ENCODE measurements at regions not wholly inside any gene's neighbourhood (a gene's known extent, or its start where the extent isn't known, plus 50 kb on each side); places are given as distances from the start of the nearest gene placed in this dataset.

DNA sequence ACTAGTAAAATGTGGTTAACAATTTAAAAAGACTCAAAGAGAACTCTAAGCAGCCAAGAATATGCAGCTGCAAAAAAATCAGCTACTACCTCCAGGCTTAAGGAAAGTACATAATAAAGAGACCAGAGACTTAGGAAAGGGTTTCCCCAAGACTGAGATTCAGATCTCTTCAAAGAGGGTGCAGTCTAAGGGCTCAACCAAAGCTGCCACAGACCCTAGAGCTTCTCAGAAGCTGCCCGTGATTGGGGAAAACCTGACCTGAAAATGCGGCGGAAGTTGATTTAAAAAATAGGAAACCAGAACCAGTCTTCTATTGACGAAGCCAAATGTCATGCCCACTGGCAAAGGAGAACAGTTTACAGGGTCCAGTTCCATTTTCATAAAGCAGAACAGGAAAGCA, 516.8 kb upstream of the MARCKS start:
- Histone ChIP-seq H3K27ac (ENCODE audit: insufficient read depth, low read depth, low read length) (no peak overlapping the region), H3K79me2 (ENCODE audit: control insufficient read depth, insufficient read depth, low read length) (no peaks in the 10 kb centered on the region), H3K4me3 (replicated peaks in 1 of 3; ENCODE audit: insufficient read depth in 1 of 3, low read depth in 1 of 3, low read length in 3 of 3) (no peak overlapping the region), H3K9ac (replicated peaks; ENCODE audit: extremely low read depth, insufficient read depth, low read length) (no peak overlapping the region), H3K27me3 (ENCODE audit: control insufficient read depth in 2 of 2, insufficient read depth in 2 of 2, low read length in 2 of 2) (no peaks in the 10 kb centered on the region), H2AFZ (ENCODE audit: low read depth, low read length) (no peak overlapping the region), H3K9me1 (replicated peaks; ENCODE audit: control insufficient read depth, extremely low read depth, insufficient read depth, low read length) (no peaks in the 10 kb centered on the region), H3K4me2 (ENCODE audit: insufficient read depth, low read length) (no peak overlapping the region), H3K9me3 (replicated peaks; ENCODE audit: control insufficient read depth, insufficient read depth, low read length) (no peaks in the 10 kb centered on the region), H4K20me1 (replicated peaks; ENCODE audit: control insufficient read depth, extremely low read depth, insufficient read depth, low read length) (no peaks in the 10 kb centered on the region), H3K4me1 (ENCODE audit: control insufficient read depth, extremely low read depth, insufficient read depth, low read length) (no peaks in the 10 kb centered on the region), H3K36me3 (ENCODE audit: control insufficient read depth in 2 of 2, extremely low read depth in 1 of 2, insufficient read depth in 2 of 2, low read length in 2 of 2) (no peaks in the 10 kb centered on the region)
- BruUV-seq (replicated peaks) = no TSS peak
- intact Hi-C loops (cut with micrococcal nuclease) (no loop called here), dilution Hi-C loops (cut with MboI; ENCODE audit: extremely low pct_ligation_motif_present, low sequenced_read_pairs) (no loop called here)
- CTCF ChIA-PET = interaction anchor here (0.6 to 0.8 kb wide), 3 partner anchors 47 to 338 kb away, joined by 3 read pairs; no protein-coding TSS in a partner anchor
- TF ChIP-seq MYC (IDR thresholded peaks at IDR 0.05; ENCODE audit: low read depth, low read length) = no peak
- TF ChIP-seq JUN (IDR thresholded peaks at IDR 0.05; ENCODE audit: borderline replicate concordance, insufficient read depth, insufficient read length, low read depth) = no peak
- no peak for TF ChIP-seq FOS (IDR thresholded peaks at IDR 0.05; ENCODE audit: borderline replicate concordance, insufficient read depth, low read length)
- TF ChIP-seq MAX (IDR thresholded peaks at IDR 0.05; ENCODE audit: insufficient read depth, insufficient read length) = no peak
- TF ChIP-seq GATA2 (IDR thresholded peaks at IDR 0.05; ENCODE audit: insufficient read depth, insufficient read length, low read depth, low read length) = no peak
- TF ChIP-seq, protein P1, sequence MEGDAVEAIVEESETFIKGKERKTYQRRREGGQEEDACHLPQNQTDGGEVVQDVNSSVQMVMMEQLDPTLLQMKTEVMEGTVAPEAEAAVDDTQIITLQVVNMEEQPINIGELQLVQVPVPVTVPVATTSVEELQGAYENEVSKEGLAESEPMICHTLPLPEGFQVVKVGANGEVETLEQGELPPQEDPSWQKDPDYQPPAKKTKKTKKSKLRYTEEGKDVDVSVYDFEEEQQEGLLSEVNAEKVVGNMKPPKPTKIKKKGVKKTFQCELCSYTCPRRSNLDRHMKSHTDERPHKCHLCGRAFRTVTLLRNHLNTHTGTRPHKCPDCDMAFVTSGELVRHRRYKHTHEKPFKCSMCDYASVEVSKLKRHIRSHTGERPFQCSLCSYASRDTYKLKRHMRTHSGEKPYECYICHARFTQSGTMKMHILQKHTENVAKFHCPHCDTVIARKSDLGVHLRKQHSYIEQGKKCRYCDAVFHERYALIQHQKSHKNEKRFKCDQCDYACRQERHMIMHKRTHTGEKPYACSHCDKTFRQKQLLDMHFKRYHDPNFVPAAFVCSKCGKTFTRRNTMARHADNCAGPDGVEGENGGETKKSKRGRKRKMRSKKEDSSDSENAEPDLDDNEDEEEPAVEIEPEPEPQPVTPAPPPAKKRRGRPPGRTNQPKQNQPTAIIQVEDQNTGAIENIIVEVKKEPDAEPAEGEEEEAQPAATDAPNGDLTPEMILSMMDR (IDR thresholded peaks at IDR 0.05; ENCODE audit: extremely low read depth in 1 of 2, insufficient read depth in 1 of 2, low read depth in 1 of 2, low read length in 2 of 2) = no peak
- TF ChIP-seq POLR2AphosphoS5 (IDR thresholded peaks at IDR 0.05; ENCODE audit: insufficient read depth, low read depth, low read length) = no peak
- TF ChIP-seq EZH2 (IDR thresholded peaks at IDR 0.05; ENCODE audit: borderline replicate concordance, low read depth, low read length, severe bottlenecking) = no peak
- TF ChIP-seq POLR2A (IDR thresholded peaks at IDR 0.05; ENCODE audit: low read depth, low read length) = no peak
- POLR2A ChIA-PET = no interaction called here
- FAIRE-seq = no peak
- no peak for DNase-seq (ENCODE audit: low read depth, low spot score)

All from endothelial cell of umbilical vein (primary cell).